Endothelial cell of umbilical vein (primary cell): ENCODE measurements at regions not wholly inside any gene's neighbourhood (a gene's known extent, or its start where the extent isn't known, plus 50 kb on each side); places are given as distances from the start of the nearest gene placed in this dataset.

Source experiments
- BruUV-seq: library from RNA; stranded (reverse); fragments of 400-500 nt; replicated peaks from 2 replicates; lab custom pipeline; 2021; lab: Mats Ljungman, UMichigan
- CTCF ChIA-PET: fragments of 300-600, 350-600 bp; sonication (Branson Sonifier 250); formaldehyde crosslinking; loops from one replicate; lab custom pipeline; 2021; ENCODE audit warnings: antibody characterized with exemption, inconsistent platforms; lab: Charles Lee
- POLR2A ChIA-PET: fragments of 300-600, 350-600 bp; sonication (Branson Sonifier 250); formaldehyde crosslinking; loops from one replicate; lab custom pipeline; 2021; ENCODE audit warnings: antibody characterized with exemption, inconsistent platforms; lab: Charles Lee
- DNase-seq: peaks from one replicate; pipeline ENCODE4 v3.0.0-alpha.2; 2011; ENCODE audit warnings: low read depth, low spot score
- FAIRE-seq: peaks from 2 replicates; lab custom pipeline; 2011; peaks lifted over from hg19 to GRCh38; lab: Jason Lieb, UNC
- H2AFZ ChIP-seq: 2 replicates; pipeline ENCODE4 v1.6.0; 2012; ENCODE audit warnings: low read depth, low read length, control low read depth, inconsistent platforms
- H3K27ac ChIP-seq: 2 replicates; pipeline ENCODE4 v1.5.1; 2011; ENCODE audit warnings: low read depth, mild to moderate bottlenecking, control low read depth, low read length, moderate library complexity; ENCODE audit not compliant: insufficient read depth
- H3K27me3 ChIP-seq, 2 experiments: 2 replicates each; pipeline versions ENCODE4 v1.6.0 to v1.6.1; 2011; ENCODE audit warnings: low read length in 2 of 2, mixed read lengths in 1 of 2; ENCODE audit not compliant: control insufficient read depth in 2 of 2, insufficient read depth in 2 of 2
- H3K36me3 ChIP-seq, 2 experiments: 2 replicates in 1 of 2; 3 replicates in 1 of 2; pipeline ENCODE4 v1.5.1; 2011; ENCODE audit warnings: low read length in 2 of 2, mild to moderate bottlenecking in 1 of 2, moderate library complexity in 1 of 2; ENCODE audit not compliant: control insufficient read depth in 2 of 2, insufficient read depth in 2 of 2; ENCODE audit errors: extremely low read depth in 1 of 2
- H3K4me1 ChIP-seq: 3 replicates; pipeline ENCODE4 v1.5.1; 2011; ENCODE audit warnings: mild to moderate bottlenecking, low read length; ENCODE audit not compliant: control insufficient read depth, insufficient read depth; ENCODE audit errors: extremely low read depth
- H3K4me2 ChIP-seq: 2 replicates; pipeline ENCODE4 v1.6.1; 2011; ENCODE audit warnings: low read length, control low read depth, mixed read lengths; ENCODE audit not compliant: insufficient read depth
- H3K4me3 ChIP-seq, 3 experiments: fragments of 200-600 bp in 1 of 3; sonication (generic), shearing (Covaris generic) in 1 of 3; replicated peaks in 1 of 3; 2 replicates each; pipeline ENCODE4 v1.5.1; 2011 to 2016; ENCODE audit warnings: control low read depth in 3 of 3, low read length in 3 of 3, mild to moderate bottlenecking in 2 of 3, inconsistent platforms in 1 of 3, low read depth in 1 of 3, moderate library complexity in 1 of 3; ENCODE audit not compliant: insufficient read depth in 1 of 3
- H3K79me2 ChIP-seq: 2 replicates; pipeline ENCODE4 v1.6.0; 2012; ENCODE audit warnings: low read length, inconsistent platforms; ENCODE audit not compliant: control insufficient read depth, insufficient read depth
- H3K9ac ChIP-seq: replicated peaks from 2 replicates; pipeline ENCODE3; 2011; ENCODE audit warnings: low read length, control low read depth; ENCODE audit not compliant: insufficient read depth; ENCODE audit errors: extremely low read depth
- H3K9me1 ChIP-seq: replicated peaks from 3 replicates; pipeline ENCODE4 v1.6.0; 2011; ENCODE audit warnings: mild to moderate bottlenecking, low read length; ENCODE audit not compliant: control insufficient read depth, insufficient read depth; ENCODE audit errors: extremely low read depth
- H3K9me3 ChIP-seq: replicated peaks from 2 replicates; pipeline ENCODE4 v1.5.1; 2012; ENCODE audit warnings: low read length, inconsistent platforms; ENCODE audit not compliant: control insufficient read depth, insufficient read depth
- H4K20me1 ChIP-seq: replicated peaks from 2 replicates; pipeline ENCODE3; 2011; ENCODE audit warnings: mild to moderate bottlenecking, low read length; ENCODE audit not compliant: control insufficient read depth, insufficient read depth; ENCODE audit errors: extremely low read depth
- CTCF ChIP-seq, 2 donors: IDR thresholded peaks; 1 replicate in 1 of 2; 2 replicates in 1 of 2; pipeline ENCODE4 v1.5.1; 2011; ENCODE audit warnings: low read length in 2 of 2, mild to moderate bottlenecking in 2 of 2, moderate library complexity in 2 of 2, control low read depth in 1 of 2, inconsistent platforms in 1 of 2, low read depth in 1 of 2; ENCODE audit not compliant: insufficient read depth in 1 of 2; ENCODE audit errors: extremely low read depth in 1 of 2
- EZH2 ChIP-seq: IDR thresholded peaks from 2 replicates; pipeline ENCODE4 v1.6.1; 2012; ENCODE audit warnings: borderline replicate concordance, low read depth, mild to moderate bottlenecking, moderate library complexity, low read length, inconsistent platforms; ENCODE audit not compliant: severe bottlenecking
- FOS ChIP-seq: IDR thresholded peaks from 2 replicates; pipeline ENCODE4 v1.6.1; 2011; ENCODE audit warnings: mild to moderate bottlenecking, low read length, moderate library complexity, borderline replicate concordance; ENCODE audit not compliant: insufficient read depth
- GATA2 ChIP-seq: IDR thresholded peaks from 2 replicates; pipeline ENCODE4 v1.7.0; 2011; ENCODE audit warnings: low read depth, mild to moderate bottlenecking, moderate library complexity, mixed read lengths, low read length; ENCODE audit not compliant: insufficient read length, insufficient read depth
- JUN ChIP-seq: IDR thresholded peaks from 2 replicates; pipeline ENCODE4 v1.6.1; 2011; ENCODE audit warnings: borderline replicate concordance, low read depth; ENCODE audit not compliant: insufficient read length, insufficient read depth
- MYC ChIP-seq: IDR thresholded peaks from one replicate; pipeline ENCODE4 v1.6.1; 2011; ENCODE audit warnings: mild to moderate bottlenecking, low read depth, low read length
- POLR2A ChIP-seq: IDR thresholded peaks from 2 replicates; pipeline ENCODE4 v1.6.1; 2012; ENCODE audit warnings: low read depth, mild to moderate bottlenecking, control low read depth, low read length
- POLR2AphosphoS5 ChIP-seq: IDR thresholded peaks from 2 replicates; pipeline ENCODE4 v1.6.1; 2012; ENCODE audit warnings: low read depth, mild to moderate bottlenecking, control low read depth, low read length, moderate library complexity; ENCODE audit not compliant: insufficient read depth
- dilution Hi-C: fragments of 300-500 bp; cut with MboI; formaldehyde crosslinking; loops from one replicate; pipeline ENCODE4 v1.15.0; 2019; ENCODE audit warnings: low sequenced_read_pairs; ENCODE audit not compliant: extremely low pct_ligation_motif_present
- intact Hi-C: fragments of 100-400 bp; cut with micrococcal nuclease; formaldehyde crosslinking; loops from one replicate; pipeline ENCODE4 v1.10.0; 2022
- TF ChIP-seq, protein P1 (sequence below): IDR thresholded peaks from 2 replicates; pipeline ENCODE4 v1.6.1; 2011; ENCODE audit not compliant: insufficient read depth, insufficient read length

GRCh38 chr7:142604671-142605070 is 144.6 kb upstream of the PRSS1 start:
- no peak overlapping the region for H3K4me3 ChIP-seq
- no peak overlapping the region for H3K9ac ChIP-seq
- no peaks in the 10 kb centered on the region for H3K79me2 ChIP-seq
- no peak overlapping the region for H3K27ac ChIP-seq
- H3K9me3 ChIP-seq = no peaks in the 10 kb centered on the region
- H3K4me2 ChIP-seq = no peak overlapping the region
- H3K4me1 ChIP-seq = peaks cover 7% of the 10 kb centered on the region
- H4K20me1 ChIP-seq = no peaks in the 10 kb centered on the region
- H2AFZ ChIP-seq = no peak overlapping the region
- no peak for DNase-seq
- H3K27me3 ChIP-seq = no peaks in the 10 kb centered on the region
- FAIRE-seq = no peak
- dilution Hi-C loops = no loop called here
- H3K36me3 ChIP-seq = no peaks in the 10 kb centered on the region
- H3K9me1 ChIP-seq = no peaks in the 10 kb centered on the region
- ChIA-PET POLR2A (no interaction called here), CTCF (interaction anchor here (1.3 to 6.1 kb wide), 31 partner anchors 9 to 610 kb away, joined by 3 to 86 read pairs (median 12); partner anchors contain the start of gene EPHB6)
- no TSS peak for BruUV-seq
- intact Hi-C loops = loop anchor here (1.0 to 10.0 kb wide), 9 partner anchors 28 to 399 kb away; no protein-coding TSS in a partner anchor
- no peak for TF ChIP-seq JUN
- TF ChIP-seq CTCF (IDR thresholded peaks at IDR 0.05; ENCODE audit: extremely low read depth in 1 of 2, insufficient read depth in 1 of 2, low read depth in 1 of 2, low read length in 2 of 2) = no peak
- no peak for TF ChIP-seq GATA2
- no peak for TF ChIP-seq POLR2AphosphoS5
- no peak for TF ChIP-seq MYC
- no peak for TF ChIP-seq POLR2A
- TF ChIP-seq FOS = no peak
- TF ChIP-seq, protein P1, sequence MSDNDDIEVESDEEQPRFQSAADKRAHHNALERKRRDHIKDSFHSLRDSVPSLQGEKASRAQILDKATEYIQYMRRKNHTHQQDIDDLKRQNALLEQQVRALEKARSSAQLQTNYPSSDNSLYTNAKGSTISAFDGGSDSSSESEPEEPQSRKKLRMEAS = no peak
- TF ChIP-seq EZH2 = no peak
